ENCODE measurements at regions not wholly inside any gene's neighbourhood (a gene's known extent, or its start where the extent isn't known, plus 50 kb on each side); places are given as distances from the start of the nearest gene placed in this dataset.

- TF ChIP-seq REST (IDR thresholded peaks at IDR 0.05; ENCODE audit: unreplicated experiment) (no peak), NANOG (IDR thresholded peaks at IDR 0.05; ENCODE audit: borderline replicate concordance) (no peak), POLR2AphosphoS5 (IDR thresholded peaks at IDR 0.05; ENCODE audit: low read depth) (no peak)
Observed at GRCh38 chr16:51752438-51752995, 601.4 kb upstream of the SALL1 start (continued).

- no peaks in the 10 kb centered on the region; the same call in 2 of the 3 replicates for H3K9me3 Mint-ChIP-seq
- no peak overlapping the region for H3K27ac Mint-ChIP-seq
- Histone ChIP-seq H3K4me3 (no peak overlapping the region), H2AFZ (no peak overlapping the region), H3F3A (replicated peaks; ENCODE audit: low read depth) (no peaks in the 10 kb centered on the region), H3K4me2 (no peak overlapping the region), H3K4me1 (ENCODE audit: insufficient read depth) (no peaks in the 10 kb centered on the region; the same call in 1 of the 2 replicates), H3K36me3 (ENCODE audit: insufficient read depth) (no peaks in the 10 kb centered on the region), H3K79me2 (replicated peaks; ENCODE audit: insufficient read depth) (no peaks in the 10 kb centered on the region), H3K9me2 (ENCODE audit: insufficient read depth) (peaks cover 3% of the 10 kb centered on the region; the same call in 1 of the 2 replicates), H4K20me1 (replicated peaks; ENCODE audit: insufficient read depth) (no peaks in the 10 kb centered on the region), H3K27me3 (ENCODE audit: insufficient read depth) (no peaks in the 10 kb centered on the region), H3K27ac (ENCODE audit: low read depth) (no peak overlapping the region)
- H3K4me3 Mint-ChIP-seq = no peak overlapping the region
- H3K4me1 Mint-ChIP-seq = peaks cover 2% of the 10 kb centered on the region; the same call in 2 of the 3 replicates
- no peaks in the 10 kb centered on the region; the same call in 2 of the 3 replicates for H3K36me3 Mint-ChIP-seq (ENCODE audit: low read depth)
- no peaks in the 10 kb centered on the region for H3K27me3 Mint-ChIP-seq (ENCODE audit: insufficient read depth, low read depth, poor library complexity)
- ATAC-seq = no peak
- TF ChIP-seq CTCF (conservative IDR thresholded peaks at IDR 0.05; ENCODE audit: low read depth in 2 of 2) (no peak), NANOG (IDR thresholded peaks at IDR 0.05; ENCODE audit: borderline replicate concordance) (no peak), EZH2phosphoT487 (IDR thresholded peaks at IDR 0.05; ENCODE audit: unreplicated experiment) (no peak), POLR2AphosphoS5 (IDR thresholded peaks at IDR 0.05; ENCODE audit: low read depth) (no peak)
- DNase-seq (ENCODE audit: low spot score) = no peak
Observed at GRCh38 chr16:51747329-51747728, 596.3 kb upstream of the SALL1 start.

GRCh38 chr16:51734220-51734619 lies 583.1 kb upstream of the SALL1 start:
- Histone ChIP-seq H3K4me3 (no peak overlapping the region), H3K9me2 (ENCODE audit: insufficient read depth) (peaks cover 13% of the 10 kb centered on the region), H3K27me3 (ENCODE audit: insufficient read depth) (no peaks in the 10 kb centered on the region), H3K27ac (ENCODE audit: low read depth) (no peak overlapping the region), H3K4me2 (no peak overlapping the region), H3K79me2 (replicated peaks; ENCODE audit: insufficient read depth) (no peaks in the 10 kb centered on the region), H3K4me1 (ENCODE audit: insufficient read depth) (peaks cover 16% of the 10 kb centered on the region), H2AFZ (no peak overlapping the region), H3K36me3 (ENCODE audit: insufficient read depth) (no peaks in the 10 kb centered on the region), H4K20me1 (replicated peaks; ENCODE audit: insufficient read depth) (no peaks in the 10 kb centered on the region), H3F3A (replicated peaks; ENCODE audit: low read depth) (no peaks in the 10 kb centered on the region)
- H3K27me3 Mint-ChIP-seq (ENCODE audit: insufficient read depth, low read depth, poor library complexity) = no peaks in the 10 kb centered on the region
- ATAC-seq = no peak
- H3K36me3 Mint-ChIP-seq (ENCODE audit: low read depth) = no peaks in the 10 kb centered on the region
- no peak overlapping the region for H3K4me3 Mint-ChIP-seq
- peaks cover 21% of the 10 kb centered on the region; the same call in 2 of the 3 replicates for H3K4me1 Mint-ChIP-seq
- no peak overlapping the region for H3K27ac Mint-ChIP-seq
- no peaks in the 10 kb centered on the region for H3K9me3 Mint-ChIP-seq
- DNase-seq (ENCODE audit: low spot score) = no peak
- TF ChIP-seq REST (IDR thresholded peaks at IDR 0.05; ENCODE audit: unreplicated experiment) = no peak
- no peak for TF ChIP-seq JUNB (IDR thresholded peaks at IDR 0.05; ENCODE audit: unreplicated experiment)
- TF ChIP-seq ZNF331 (CRISPR knock-in tag; IDR thresholded peaks at IDR 0.05; ENCODE audit: low read depth) = no peak
- no peak for TF ChIP-seq POLR2AphosphoS5 (IDR thresholded peaks at IDR 0.05; ENCODE audit: low read depth)
- no peak for TF ChIP-seq NANOG (IDR thresholded peaks at IDR 0.05; ENCODE audit: borderline replicate concordance)
- no peak for TF ChIP-seq CTCF (conservative IDR thresholded peaks at IDR 0.05; ENCODE audit: low read depth in 2 of 2)
- TF ChIP-seq ZNF114 (CRISPR knock-in tag; IDR thresholded peaks at IDR 0.05) = no peak
- no peak for TF ChIP-seq CREB1 (CRISPR knock-in tag; IDR thresholded peaks at IDR 0.05; ENCODE audit: low read depth)
- TF ChIP-seq EZH2 (IDR thresholded peaks at IDR 0.05; ENCODE audit: low read depth, unreplicated experiment) = no peak
- TF ChIP-seq EZH2phosphoT487 (IDR thresholded peaks at IDR 0.05; ENCODE audit: unreplicated experiment) = no peak
